Stromal cell of bone marrow (primary cell): ENCODE measurements at regions not wholly inside any gene's neighbourhood (a gene's known extent, or its start where the extent isn't known, plus 50 kb on each side); places are given as distances from the start of the nearest gene placed in this dataset.

Source experiments
- DNase-seq: peaks from one replicate; pipeline ENCODE4 v3.0.0-alpha.2; 2012; ENCODE audit warnings: low read depth

- DNase-seq, result no peak
These were observed 58.4 kb upstream of the GLI2 start for GRCh38 chr2:120677221-120677620.

- DNase-seq, result no peak
These were observed 57.9 kb upstream of the GLI2 start for GRCh38 chr2:120677696-120678247.

- DNase-seq, result no peak
These were observed 57.4 kb upstream of the GLI2 start for GRCh38 chr2:120678251-120678650.

DNA sequence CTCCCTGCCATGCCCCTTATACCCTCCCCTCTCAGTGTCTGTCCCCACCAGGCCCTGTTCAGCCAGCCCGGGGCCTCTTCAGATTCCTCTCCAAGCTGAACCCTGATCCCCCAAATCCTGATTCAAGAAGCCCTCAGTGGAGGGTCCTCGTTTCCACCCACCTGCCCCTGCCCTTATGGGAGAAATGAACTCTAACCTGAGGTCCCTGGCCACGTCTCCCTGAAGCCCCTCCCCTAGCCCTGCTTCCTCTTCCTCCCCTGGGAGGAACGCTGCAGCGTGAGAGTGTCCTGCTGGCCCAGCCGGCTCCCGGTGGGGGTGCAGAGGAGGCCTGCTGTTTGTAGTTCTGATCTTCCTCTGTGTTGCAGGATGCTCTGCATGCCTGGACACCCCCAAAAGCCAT lies 56.7 kb upstream of the GLI2 start:
- no peak for DNase-seq

DNA sequence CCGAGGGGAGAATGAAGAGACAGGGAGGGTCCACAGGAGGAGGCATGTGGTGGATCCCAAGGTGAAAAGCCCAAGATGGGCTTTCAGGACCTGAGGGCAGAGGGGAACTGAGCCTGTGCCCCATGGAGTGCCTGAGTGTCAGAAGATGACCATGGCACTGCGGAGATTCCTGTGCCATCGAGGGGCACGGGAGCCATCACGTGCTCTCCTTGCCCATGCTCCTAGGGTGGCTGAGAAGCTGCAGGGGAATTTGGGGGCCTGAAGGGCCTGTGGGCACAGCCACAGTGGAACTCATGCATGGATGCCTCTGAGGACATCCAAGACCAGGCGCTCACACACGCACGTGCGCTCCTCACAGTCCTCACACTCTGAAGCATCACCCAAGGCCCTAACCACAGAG lies 56.1 kb upstream of the GLI2 start:
- DNase-seq, result no peak

GRCh38 chr2:120680136-120680761 lies 55.4 kb upstream of the GLI2 start:
- DNase-seq, result peak; percentile 78

DNA sequence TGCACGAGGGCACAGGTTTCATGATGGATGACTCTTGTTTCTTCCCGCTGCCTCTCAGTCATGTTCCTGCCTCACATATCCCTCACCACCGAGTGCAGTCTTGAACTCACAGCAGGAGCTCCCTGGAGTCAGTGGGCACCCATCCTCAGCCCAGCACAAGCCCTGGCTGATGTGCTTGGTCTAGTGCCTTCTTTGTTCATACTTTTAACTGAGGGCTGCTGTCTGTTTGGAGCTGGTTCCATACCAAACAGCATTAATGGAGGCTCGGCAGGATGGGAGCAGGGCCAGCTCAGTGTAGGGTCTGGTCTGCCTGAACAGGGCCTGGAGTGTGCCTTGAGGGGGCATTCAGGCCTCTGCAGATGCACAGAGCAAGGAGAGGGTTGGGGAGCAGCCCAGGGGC lies 54.5 kb upstream of the GLI2 start:
- no peak for DNase-seq

DNA sequence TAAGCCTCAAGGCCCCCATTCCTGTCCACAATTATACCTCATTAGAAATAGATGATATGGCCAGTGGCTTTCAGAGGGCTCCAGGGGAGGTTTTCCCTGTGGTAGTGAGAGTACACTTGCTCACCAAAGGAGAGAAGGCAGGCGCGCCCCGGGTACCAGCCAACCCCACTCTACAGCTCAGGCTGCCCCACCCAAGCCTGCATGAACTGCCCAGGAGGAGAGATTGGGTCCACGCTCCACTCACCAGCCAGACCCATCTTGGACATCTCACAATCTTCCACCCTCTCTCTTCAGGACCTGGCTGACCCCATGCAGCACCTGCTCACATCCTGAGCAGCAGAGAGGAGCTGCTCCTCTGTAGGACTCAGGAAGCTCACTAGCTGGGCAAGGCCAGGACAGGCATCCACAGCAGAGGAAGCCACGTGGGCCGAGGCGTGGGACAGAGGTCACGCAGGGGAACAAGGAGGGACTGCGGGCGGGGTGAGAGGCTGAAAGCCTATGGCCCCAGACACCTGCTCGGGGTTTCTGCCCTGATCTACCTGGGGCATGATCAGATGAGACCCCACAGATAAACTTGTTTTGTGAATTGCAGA lies 53.9 kb upstream of the GLI2 start:
- no peak for DNase-seq

DNA sequence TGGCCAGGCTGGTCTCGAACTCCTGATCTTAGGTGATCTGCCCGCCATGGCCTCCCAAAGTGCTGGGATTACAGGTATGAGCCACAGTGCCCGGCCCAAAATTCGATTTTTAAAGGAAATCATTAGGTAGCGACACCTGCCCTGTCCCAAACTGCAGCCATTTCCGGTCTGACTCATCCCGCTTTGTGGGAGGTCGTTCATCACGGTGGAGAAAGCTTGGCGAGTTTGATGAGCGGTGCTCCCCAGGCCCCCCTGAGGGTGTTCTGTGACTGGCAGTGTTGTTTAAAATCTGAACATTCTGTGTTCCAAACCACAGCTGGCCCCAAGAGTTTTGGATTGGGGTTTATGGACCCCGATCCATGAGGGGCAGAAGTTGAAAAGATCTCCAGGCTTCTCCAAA lies 53.0 kb upstream of the GLI2 start:
- no peak for DNase-seq

GRCh38 chr2:120683081-120683480 lies 52.6 kb upstream of the GLI2 start:
- no peak for DNase-seq

DNA sequence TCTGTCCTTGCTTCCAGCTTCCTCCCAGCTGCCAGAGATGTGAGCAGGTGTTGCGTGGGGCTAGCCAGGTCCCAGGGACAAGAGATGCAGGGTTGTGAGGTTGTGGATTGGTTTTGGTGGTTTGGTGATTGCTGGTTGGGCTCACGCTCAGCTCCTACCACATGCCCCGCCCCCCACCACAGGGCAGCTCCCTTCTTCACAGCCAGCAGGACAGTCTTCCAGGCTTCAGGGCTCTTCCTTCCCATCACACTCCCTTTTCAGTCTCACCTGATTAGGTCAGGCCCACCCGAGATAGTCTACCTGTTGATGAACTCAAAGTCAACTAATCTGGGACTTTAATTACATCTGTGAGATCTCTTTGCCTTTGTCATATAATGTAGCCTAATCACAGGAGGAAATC lies 52.0 kb upstream of the GLI2 start:
- DNase-seq, result no peak

DNA sequence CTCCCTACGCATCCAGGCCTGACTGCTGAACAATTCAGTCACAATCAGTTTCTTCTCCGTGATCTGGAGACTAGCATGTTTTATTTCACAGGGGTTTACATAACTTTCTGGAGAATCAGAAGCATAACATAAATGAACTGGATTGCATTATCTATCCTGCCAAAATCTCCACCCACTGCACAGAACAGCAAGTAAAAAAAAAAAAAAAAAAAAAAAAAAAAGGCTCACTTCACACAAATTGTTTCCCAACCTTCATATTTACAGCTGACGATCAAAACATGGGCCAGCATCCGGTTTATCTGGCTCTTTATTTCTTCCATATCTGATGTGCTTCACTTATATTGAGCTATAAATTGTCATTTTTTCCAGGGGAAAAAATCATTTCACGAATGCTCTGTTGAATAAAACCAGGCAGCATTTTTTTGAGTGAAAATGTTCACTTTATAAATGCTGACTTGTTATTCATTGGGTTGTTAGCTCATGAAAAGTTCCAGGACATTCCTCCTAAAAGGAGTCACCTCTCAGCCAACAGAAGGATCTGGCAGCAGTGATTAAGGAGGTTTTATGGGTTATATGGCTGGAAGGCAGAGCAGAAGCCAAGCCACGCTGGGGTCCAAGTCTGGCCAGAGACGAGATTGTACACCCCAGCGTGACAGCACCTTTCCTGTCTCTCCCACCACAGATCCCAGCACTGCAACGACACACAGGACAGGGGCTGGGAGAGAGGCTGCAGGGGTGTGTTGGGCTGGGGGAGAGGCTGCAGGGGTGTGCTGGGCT lies 51.2 kb upstream of the GLI2 start:
- DNase-seq, result peak; percentile 51

GRCh38 chr2:120685066-120685973 lies 50.3 kb upstream of the GLI2 start:
- DNase-seq, result no peak
